GM12878 (cell line): ENCODE measurements at regions not wholly inside any gene's neighbourhood (a gene's known extent, or its start where the extent isn't known, plus 50 kb on each side); places are given as distances from the start of the nearest gene placed in this dataset.

Experiments used
- ATAC-seq: fragments of 200-7000 bp; cut with Tn5 transposase; 3 replicates; pipeline ENCODE4 v1.9.1; 2020; ENCODE audit warnings: mild to moderate bottlenecking, moderate library complexity
- BruUV-seq: library from RNA; stranded (reverse); fragments of 400-500 nt; replicated peaks from 2 replicates; lab custom pipeline; 2021; lab: Mats Ljungman, UMichigan
- CTCF ChIA-PET: fragments of 300-600 bp; sonication (Branson Sonifier 250); formaldehyde crosslinking; extraction: SDS; loops from one replicate; lab custom pipeline; 2021; ENCODE audit warnings: inconsistent platforms; lab: Yijun Ruan, JAX
- POLR2A ChIA-PET: fragments of 350-600 bp; formaldehyde crosslinking; extraction: SDS; loops from one replicate; lab custom pipeline; 2021; ENCODE audit warnings: inconsistent platforms; lab: Charles Lee
- RAD21 ChIA-PET: fragments of 300-600 bp; sonication (Branson Sonifier 250); formaldehyde crosslinking; loops from one replicate; lab custom pipeline; 2023; ENCODE audit warnings: antibody characterized with exemption; ENCODE audit not compliant: unreplicated experiment; lab: Charles Lee
- SMC1A ChIA-PET: fragments of 300-600 bp; sonication (Branson Sonifier 250); formaldehyde crosslinking; loops from one replicate; lab custom pipeline; 2023; ENCODE audit not compliant: unreplicated experiment, uncharacterized antibody; lab: Charles Lee
- DNase-seq: peaks from one replicate; pipeline ENCODE4 v3.0.0-alpha.2; 2011; ENCODE audit warnings: low read depth, low spot score
- FAIRE-seq: peaks from 3 replicates; lab custom pipeline; 2011; peaks lifted over from hg19 to GRCh38; lab: Jason Lieb, UNC
- H2AFZ ChIP-seq: 2 replicates; pipeline ENCODE4 v1.6.0; 2011; ENCODE audit warnings: low read depth, low read length, control low read depth; ENCODE audit not compliant: control insufficient read depth
- H3K27ac ChIP-seq: 2 replicates; pipeline ENCODE4 v1.5.1; 2011; ENCODE audit warnings: control low read depth; ENCODE audit not compliant: control insufficient read depth, insufficient read depth
- H3K27me3 ChIP-seq, 2 experiments: replicated peaks in 1 of 2; 2 replicates each; pipeline versions ENCODE4 v1.6.0 to v1.6.1; 2011; ENCODE audit warnings: low read length in 1 of 2; ENCODE audit not compliant: control insufficient read depth in 2 of 2, insufficient read depth in 2 of 2
- H3K36me3 ChIP-seq, 2 experiments: 2 replicates each; pipeline ENCODE4 v1.5.1; 2011; ENCODE audit warnings: low read length in 1 of 2; ENCODE audit not compliant: control insufficient read depth in 2 of 2, insufficient read depth in 2 of 2
- H3K4me1 ChIP-seq: 2 replicates; pipeline ENCODE4 v1.6.1; 2011; ENCODE audit warnings: mild to moderate bottlenecking, low read length, moderate library complexity, mixed read lengths; ENCODE audit not compliant: control insufficient read depth, insufficient read depth
- H3K4me2 ChIP-seq: 2 replicates; pipeline ENCODE4 v1.6.0; 2011; ENCODE audit warnings: control low read depth; ENCODE audit not compliant: control insufficient read depth, insufficient read depth
- H3K4me3 ChIP-seq: fragments of 200-600 bp; sonication (generic); 2 replicates; pipeline ENCODE4 v1.5.1; 2016
- H3K79me2 ChIP-seq: 2 replicates; pipeline ENCODE4 v1.6.0; 2011; ENCODE audit warnings: low read length; ENCODE audit not compliant: control insufficient read depth, insufficient read depth
- H3K9ac ChIP-seq: 2 replicates; pipeline ENCODE4 v1.8.0; 2011; ENCODE audit warnings: low read length, control low read depth, mixed read lengths; ENCODE audit not compliant: control insufficient read depth, insufficient read depth
- H3K9me3 ChIP-seq: replicated peaks from 3 replicates; pipeline ENCODE4 v1.5.1; 2011; ENCODE audit warnings: mild to moderate bottlenecking, low read length; ENCODE audit not compliant: control insufficient read depth, insufficient read depth
- H4K20me1 ChIP-seq: 2 replicates; pipeline ENCODE4 v1.6.0; 2011; ENCODE audit not compliant: control insufficient read depth, insufficient read depth
- BACH1 ChIP-seq: fragments of 450-650 bp; IDR thresholded peaks from 2 replicates; pipeline ENCODE4 v1.6.1; 2017; ENCODE audit warnings: mild to moderate bottlenecking, borderline replicate concordance
- BMI1 ChIP-seq: fragments of 450-650 bp; IDR thresholded peaks from 2 replicates; pipeline ENCODE4 v1.6.1; 2016; ENCODE audit warnings: mild to moderate bottlenecking, moderate library complexity, borderline replicate concordance
- CBX3 ChIP-seq: fragments of 200-600 bp; sonication (generic); IDR thresholded peaks from 2 replicates; pipeline ENCODE4 v1.6.1; 2016; ENCODE audit warnings: low read depth, borderline replicate concordance
- GATAD2B ChIP-seq: fragments of 450-650 bp; conservative IDR thresholded peaks from 2 replicates; pipeline ENCODE4 v1.6.1; 2017; ENCODE audit warnings: low read depth, mild to moderate bottlenecking, moderate library complexity
- MYC ChIP-seq: IDR thresholded peaks from 2 replicates; pipeline ENCODE4 v1.6.1; 2011; ENCODE audit warnings: mild to moderate bottlenecking, low read length, moderate library complexity, inconsistent platforms; ENCODE audit not compliant: insufficient read depth, insufficient replicate concordance, insufficient read length, severe bottlenecking
- TBL1XR1 ChIP-seq: IDR thresholded peaks from 2 replicates; pipeline ENCODE4 v1.6.1; 2012; ENCODE audit warnings: low read depth, low read length, improper control_type of control experiment
- WRNIP1 ChIP-seq: IDR thresholded peaks from 2 replicates; pipeline ENCODE4 v1.6.1; 2011; ENCODE audit warnings: low read depth, low read length, improper control_type of control experiment, borderline replicate concordance
- WGBS: methylation state at CpG from one replicate; pipeline ENCODE4 v1.1.6; 2016; ENCODE audit warnings: low lambda C conversion rate; ENCODE audit not compliant: insufficient replicate concordance, insufficient coverage; ENCODE audit errors: missing lambda C conversion rate; 5-methylcytosine and 5-hydroxymethylcytosine counted together
- in situ Hi-C: fragments of 300-500 bp; cut with MboI; formaldehyde crosslinking; loops from 9 replicates; pipeline ENCODE4 v1.14.3; 2018; ENCODE audit warnings: mixed read lengths
- intact Hi-C: fragments of 100-400 bp; cut with micrococcal nuclease; formaldehyde crosslinking; loops from one replicate; pipeline ENCODE4 v1.14.2; 2022; ENCODE audit not compliant: unreplicated experiment
- TF ChIP-seq, protein P1 (sequence below): fragments of 450-650 bp; IDR thresholded peaks from 2 replicates; pipeline ENCODE4 v1.6.1; 2018; ENCODE audit warnings: borderline replicate concordance, mild to moderate bottlenecking; ENCODE audit not compliant: partially characterized antibody

DNA sequence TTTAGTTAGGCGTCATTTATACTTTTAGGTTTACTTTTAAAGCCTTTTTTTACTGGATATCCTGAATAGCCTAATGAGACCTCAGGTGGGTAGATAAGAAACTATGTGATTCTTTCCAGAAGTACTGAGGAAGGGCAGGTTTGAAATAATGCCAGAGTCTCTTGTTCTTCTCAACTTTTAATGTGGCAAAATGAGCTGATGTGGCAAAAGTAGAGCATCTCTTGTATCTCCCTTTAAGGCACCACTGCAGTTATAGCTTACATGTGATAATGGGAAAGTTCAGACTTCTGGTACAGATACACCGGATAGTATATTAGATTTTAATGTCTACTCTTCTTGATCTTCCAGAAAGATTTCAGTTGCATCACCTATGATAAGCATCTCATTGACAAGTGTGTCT, 1124.8 kb downstream of the LRFN5 start:
- intact Hi-C loops, result no loop called here
- no peaks in the 10 kb centered on the region for H3K79me2 ChIP-seq
- no peaks in the 10 kb centered on the region for H3K36me3 ChIP-seq
- no peaks in the 10 kb centered on the region for H4K20me1 ChIP-seq
- ChIA-PET SMC1A (no interaction called here), CTCF (no interaction called here), POLR2A (no interaction called here), RAD21 (no interaction called here)
- DNase-seq (no peak), FAIRE-seq (no peak), ATAC-seq (no peak)
- no peak overlapping the region for H3K4me2 ChIP-seq
- H2AFZ ChIP-seq, result no peak overlapping the region
- H3K27ac ChIP-seq, result no peak overlapping the region
- no peak overlapping the region for H3K9ac ChIP-seq
- H3K4me3 ChIP-seq, result no peak overlapping the region
- TF ChIP-seq GATAD2B, result no peak
- TF ChIP-seq CBX3, result no peak
- TF ChIP-seq, protein P1, sequence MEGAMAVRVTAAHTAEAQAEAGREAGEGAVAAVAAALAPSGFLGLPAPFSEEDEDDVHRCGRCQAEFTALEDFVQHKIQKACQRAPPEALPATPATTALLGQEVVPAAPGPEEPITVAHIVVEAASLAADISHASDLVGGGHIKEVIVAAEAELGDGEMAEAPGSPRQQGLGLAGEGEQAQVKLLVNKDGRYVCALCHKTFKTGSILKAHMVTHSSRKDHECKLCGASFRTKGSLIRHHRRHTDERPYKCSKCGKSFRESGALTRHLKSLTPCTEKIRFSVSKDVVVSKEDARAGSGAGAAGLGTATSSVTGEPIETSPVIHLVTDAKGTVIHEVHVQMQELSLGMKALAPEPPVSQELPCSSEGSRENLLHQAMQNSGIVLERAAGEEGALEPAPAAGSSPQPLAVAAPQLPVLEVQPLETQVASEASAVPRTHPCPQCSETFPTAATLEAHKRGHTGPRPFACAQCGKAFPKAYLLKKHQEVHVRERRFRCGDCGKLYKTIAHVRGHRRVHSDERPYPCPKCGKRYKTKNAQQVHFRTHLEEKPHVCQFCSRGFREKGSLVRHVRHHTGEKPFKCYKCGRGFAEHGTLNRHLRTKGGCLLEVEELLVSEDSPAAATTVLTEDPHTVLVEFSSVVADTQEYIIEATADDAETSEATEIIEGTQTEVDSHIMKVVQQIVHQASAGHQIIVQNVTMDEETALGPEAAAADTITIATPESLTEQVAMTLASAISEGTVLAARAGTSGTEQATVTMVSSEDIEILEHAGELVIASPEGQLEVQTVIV, result no peak
- no peak for TF ChIP-seq MYC
- no peak for TF ChIP-seq TBL1XR1
- no peak for TF ChIP-seq WRNIP1
- TF ChIP-seq BACH1, result no peak
- no peak for TF ChIP-seq BMI1
- TF ChIP-seq, all 136 proteins: peak for 0
- 67% methylated on average over 2 of the region's 2 CpGs for WGBS
- Histone ChIP-seq H3K9me3 (no peaks in the 10 kb centered on the region), H3K27me3 (no peaks in the 10 kb centered on the region), H3K4me1 (no peaks in the 10 kb centered on the region)
- BruUV-seq, result no TSS peak
- in situ Hi-C loops, result no loop called here
